Mammary epithelial cell (primary cell): ENCODE measurements at regions not wholly inside any gene's neighbourhood (a gene's known extent, or its start where the extent isn't known, plus 50 kb on each side); places are given as distances from the start of the nearest gene placed in this dataset.
A peak's percentile ranks its signal among the peaks of the same experiment; 100 is the strongest.

Source experiments
- CTCF ChIP-seq, 2 donors: IDR thresholded peaks in 1 of 2; conservative IDR thresholded peaks in 1 of 2; 2 replicates each; pipeline ENCODE4 v1.5.1; 2011 to 2012; ENCODE audit warnings: inconsistent platforms in 2 of 2, low read length in 2 of 2, mild to moderate bottlenecking in 2 of 2, control low read depth in 1 of 2, low read depth in 1 of 2; ENCODE audit not compliant: insufficient read depth in 1 of 2; ENCODE audit errors: extremely low read depth in 1 of 2
- EZH2 ChIP-seq: IDR thresholded peaks from 2 replicates; pipeline ENCODE4 v1.6.1; 2012; ENCODE audit warnings: low read length, inconsistent platforms, borderline replicate concordance

- peak in 1 of 2 donors; percentile 9 for TF ChIP-seq CTCF (conservative IDR thresholded peaks at IDR 0.05 in 1 of 2, IDR thresholded peaks at IDR 0.05 in 1 of 2; ENCODE audit: extremely low read depth in 1 of 2, insufficient read depth in 1 of 2, low read depth in 1 of 2, low read length in 2 of 2)
- no peak for TF ChIP-seq EZH2
Observed at GRCh38 chr6:2396042-2396657, 150.7 kb upstream of the GMDS start.
